SH-SY5Y (cell line): ENCODE measurements at regions not wholly inside any gene's neighbourhood (a gene's known extent, or its start where the extent isn't known, plus 50 kb on each side); places are given as distances from the start of the nearest gene placed in this dataset.

ENCODE experiments used
- GATA2 ChIP-seq: IDR thresholded peaks from 2 replicates; pipeline ENCODE4 v1.6.1; 2011; ENCODE audit warnings: mild to moderate bottlenecking, low read depth, low read length
- GATA3 ChIP-seq: IDR thresholded peaks from 2 replicates; pipeline ENCODE4 v1.6.1; 2011; ENCODE audit warnings: low read depth, mild to moderate bottlenecking, low read length, moderate library complexity

- TF ChIP-seq GATA3 (no peak), GATA2 (no peak)
Observed at GRCh38 chr10:78544423-78545090, 510.9 kb downstream of the RPS24 start.
